HG02798 (cell line): ENCODE measurements at regions not wholly inside any gene's neighbourhood (a gene's known extent, or its start where the extent isn't known, plus 50 kb on each side); places are given as distances from the start of the nearest gene placed in this dataset.
"Not testable (repeated sequence)": the region's sequence is repeated elsewhere in the genome, so short reads cannot be mapped to it uniquely, and the experiment has no call there.

Experiments
- ATAC-seq: cut with Tn5 transposase; IDR thresholded peaks from one replicate; pipeline ENCODE4 v1.9.1; 2021; ENCODE audit warnings: mild to moderate bottlenecking; ENCODE audit not compliant: unreplicated experiment, poor library complexity

DNA sequence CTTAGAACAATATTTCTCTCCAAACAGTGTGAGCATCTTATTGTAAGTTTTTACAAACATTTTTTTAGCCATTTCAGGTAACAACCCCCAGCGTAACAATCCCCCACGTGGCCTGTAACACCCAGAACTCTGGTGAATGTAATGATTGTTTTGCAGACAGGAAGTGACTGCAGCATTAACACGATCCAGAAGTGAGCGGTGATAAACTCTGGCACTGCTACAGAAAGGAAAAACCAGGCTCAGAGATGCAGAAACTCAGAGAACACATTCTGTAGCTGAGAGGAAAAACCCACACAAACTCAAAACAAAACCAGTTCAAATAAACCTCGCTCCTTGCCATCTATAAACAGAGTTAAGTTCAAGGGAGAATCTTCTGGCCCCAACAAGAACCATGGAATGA, 285.7 kb downstream of the FGFR2 start:
- no peak for ATAC-seq

DNA sequence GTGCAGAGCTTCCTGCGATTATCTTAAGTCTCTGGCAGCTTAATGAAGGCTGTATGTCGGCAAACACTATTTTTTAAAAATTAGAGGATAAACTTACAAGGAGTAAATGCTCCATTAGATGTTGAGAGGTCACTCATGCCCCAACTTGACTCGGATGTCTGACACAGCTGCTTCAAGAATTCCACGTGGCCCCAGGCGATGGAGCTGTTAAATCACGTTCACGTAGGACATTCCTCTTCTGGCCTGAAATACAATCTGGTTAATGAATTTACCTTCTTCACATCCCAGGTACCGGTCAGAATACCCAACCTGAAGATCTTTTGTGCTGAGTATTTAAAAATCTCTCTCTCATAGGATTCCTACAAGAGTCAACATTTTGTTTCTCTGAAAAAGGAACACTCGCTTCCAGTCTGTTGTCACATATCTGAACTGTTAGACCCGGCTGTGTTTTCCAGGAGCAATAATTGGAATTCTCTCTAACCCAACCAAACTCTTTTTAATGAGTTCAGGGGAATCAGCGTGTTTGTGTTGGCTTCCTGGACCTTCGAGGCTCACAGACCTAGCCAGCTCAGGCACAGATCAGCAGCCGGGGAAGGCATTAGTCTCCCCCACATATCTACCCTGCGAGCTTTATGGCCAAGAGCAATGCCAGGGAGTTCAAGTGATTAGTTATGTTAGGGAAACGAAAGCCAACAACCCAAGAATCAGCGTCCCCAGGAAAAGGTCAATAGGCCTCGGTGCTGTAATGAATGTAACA, 284.9 kb downstream of the FGFR2 start:
- ATAC-seq, result no peak

DNA sequence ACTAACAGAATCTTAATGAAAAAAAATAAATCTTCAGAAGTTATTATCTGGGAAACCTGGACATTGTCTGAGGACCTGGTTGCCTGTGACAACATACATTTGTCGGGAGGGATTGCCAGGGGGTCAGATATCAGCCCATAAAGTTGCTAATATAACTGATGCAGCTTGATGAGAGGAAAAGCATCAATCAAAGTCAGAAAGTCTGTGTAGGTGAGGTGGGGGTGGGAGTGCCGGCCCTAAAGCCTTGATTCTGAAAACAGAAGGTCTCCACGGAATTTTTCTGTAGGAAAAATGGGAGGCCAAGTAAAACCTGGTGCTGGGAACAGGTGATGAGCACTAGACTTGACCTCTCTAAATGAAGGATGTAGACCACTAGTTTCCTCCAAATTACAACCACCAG, 281.8 kb downstream of the FGFR2 start:
- ATAC-seq, result no peak

DNA sequence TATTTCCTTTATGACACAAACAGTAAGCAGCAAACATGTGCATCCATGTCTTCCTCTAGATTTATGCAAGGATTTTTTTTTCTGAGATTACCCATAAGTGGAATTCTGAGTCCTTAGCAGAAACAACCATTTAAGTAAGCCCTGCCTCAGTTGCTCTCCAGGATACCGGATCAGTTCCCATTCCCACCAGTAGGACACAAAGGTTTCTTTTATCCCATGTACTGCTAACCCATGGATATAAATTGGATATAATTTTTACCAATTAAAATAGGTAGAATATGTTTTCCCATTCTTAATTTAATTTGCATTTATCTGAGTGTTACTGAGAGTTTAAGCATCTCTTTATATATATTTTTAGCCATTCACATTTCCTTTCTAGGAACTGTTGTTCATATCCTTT, 280.9 kb downstream of the FGFR2 start:
- no peak for ATAC-seq

DNA sequence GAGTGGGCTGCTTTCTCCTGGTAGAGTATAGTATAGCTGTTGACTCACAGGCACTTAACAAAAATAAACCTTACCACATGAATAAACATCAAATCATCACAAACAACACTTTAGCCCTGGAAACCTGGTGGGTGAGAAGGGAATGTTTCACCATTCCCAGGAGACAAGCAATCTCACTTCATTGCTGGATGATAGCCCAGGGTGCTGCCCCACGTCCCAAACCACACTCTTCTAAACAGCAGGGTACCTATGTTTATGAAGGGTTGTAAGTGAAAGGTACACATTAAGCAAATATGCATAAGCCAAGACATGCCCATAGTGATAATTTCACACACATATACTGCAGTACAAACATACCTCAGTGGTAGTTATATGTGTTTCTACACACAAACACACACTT, 276.2 kb downstream of the FGFR2 start:
- no peak for ATAC-seq

DNA sequence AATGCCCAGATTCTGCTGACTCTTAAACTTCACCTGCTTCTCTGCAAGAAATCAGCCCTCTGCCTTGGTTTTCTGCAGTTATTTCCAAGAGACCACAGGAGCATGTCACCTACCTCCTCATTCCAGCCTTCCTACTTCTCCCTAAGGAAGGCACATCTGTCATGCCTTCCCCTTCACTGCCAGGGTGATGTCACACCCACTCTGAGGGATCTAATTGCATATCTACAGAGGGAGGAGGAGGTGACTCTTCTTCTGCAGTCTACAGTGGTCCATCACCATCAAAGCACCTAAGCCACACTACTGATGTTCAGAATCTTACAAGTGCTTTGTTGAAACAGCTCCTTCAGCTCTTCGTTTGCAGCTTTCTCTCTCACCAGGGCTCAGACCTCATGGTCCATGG, 275.5 kb downstream of the FGFR2 start:
- no peak for ATAC-seq

DNA sequence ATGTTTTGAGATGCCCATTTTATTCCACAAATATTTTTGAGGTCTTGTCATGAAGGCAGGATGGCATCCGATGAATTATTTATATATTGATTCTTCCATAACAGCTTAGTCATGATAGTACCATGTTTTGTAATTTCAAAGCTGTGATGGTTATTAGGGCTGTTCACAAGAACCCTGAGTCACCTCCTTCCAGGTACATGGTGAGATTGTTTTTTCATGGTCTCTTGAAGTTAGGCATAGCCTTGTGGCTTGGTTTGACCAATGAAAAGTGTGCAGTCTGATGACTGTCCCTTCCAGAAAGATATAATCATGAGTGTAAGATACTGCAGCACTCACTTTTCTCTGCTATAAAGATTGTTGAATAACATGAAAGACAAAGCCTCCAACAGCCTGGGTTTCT, 274.8 kb downstream of the FGFR2 start:
- no peak for ATAC-seq

DNA sequence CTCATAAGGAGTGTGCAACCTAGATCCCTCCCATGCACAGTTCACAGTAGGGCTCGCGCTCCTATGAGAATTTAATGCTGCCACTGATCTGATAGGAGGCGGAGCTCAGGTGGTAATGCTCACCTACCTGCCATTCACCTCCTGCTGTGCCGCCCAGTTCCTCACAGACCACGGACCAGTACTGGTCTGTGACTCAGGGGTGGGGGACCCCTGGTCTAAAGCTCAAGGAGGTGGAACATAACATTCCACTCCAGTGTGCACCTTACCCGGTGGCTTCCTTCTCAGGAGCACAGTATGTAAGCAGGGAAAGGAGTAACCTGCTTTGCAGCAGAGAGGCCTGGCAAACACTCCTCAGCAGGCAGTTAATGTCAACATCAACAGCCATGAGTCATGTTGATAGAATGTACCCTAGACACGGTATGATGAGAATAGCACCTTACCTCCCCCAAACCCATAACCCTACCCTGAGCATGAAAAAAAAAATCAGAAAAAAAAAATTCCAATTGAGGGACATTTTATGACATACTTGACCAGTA, 273.5 kb downstream of the FGFR2 start:
- no peak for ATAC-seq

DNA sequence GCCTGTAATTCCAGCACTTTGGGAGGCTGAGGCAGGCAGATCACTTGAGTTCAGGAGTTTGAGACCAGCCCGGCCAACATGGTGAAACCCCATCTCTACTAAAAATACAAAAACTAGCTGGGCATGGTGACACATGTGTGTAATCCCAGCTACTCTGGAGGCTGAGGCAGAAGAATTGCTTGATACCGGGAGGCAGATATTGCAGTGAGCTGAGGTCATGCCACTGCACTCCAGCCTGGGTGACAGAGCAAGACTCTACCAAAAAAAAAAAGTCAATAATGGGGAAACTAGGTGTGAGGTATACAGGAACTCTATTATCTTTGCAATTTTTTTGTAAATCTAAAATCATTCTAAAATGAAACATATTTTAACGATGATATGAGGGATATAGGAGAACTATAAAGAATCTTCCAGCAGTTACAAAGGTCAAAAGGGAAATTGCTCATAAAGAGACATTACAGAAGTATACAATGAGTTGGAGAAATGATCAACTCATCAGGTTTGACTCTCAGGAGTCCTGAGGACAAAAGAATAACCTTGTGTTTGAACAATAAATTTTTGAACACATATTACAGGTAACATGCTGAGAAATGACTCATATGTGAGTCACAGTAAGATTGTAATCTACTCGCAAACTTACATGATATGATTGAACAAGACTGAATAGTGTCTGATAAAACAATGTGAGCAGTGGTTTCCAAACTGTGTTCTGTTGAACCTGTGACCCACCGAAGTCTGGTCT, 272.6 kb downstream of the FGFR2 start:
- no peak for ATAC-seq

DNA sequence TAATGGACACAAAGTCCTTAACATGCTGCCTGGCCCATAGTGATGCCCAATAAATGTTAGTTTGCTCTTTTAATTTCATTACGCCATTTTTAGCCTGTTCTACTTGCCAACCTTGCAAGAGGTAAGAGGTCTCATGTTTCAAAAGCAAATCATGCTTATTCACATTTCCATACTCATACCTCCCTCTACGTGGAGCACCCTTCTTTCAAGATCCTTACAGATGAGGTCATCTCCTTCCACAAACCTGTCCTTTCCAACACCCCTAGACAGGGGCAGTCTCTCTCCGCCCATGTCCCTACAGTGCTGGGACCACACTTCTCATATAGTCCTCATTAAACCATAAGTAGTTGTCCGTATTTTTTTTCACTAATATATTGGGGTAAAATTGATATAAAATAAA, 271.3 kb downstream of the FGFR2 start:
- no peak for ATAC-seq

DNA sequence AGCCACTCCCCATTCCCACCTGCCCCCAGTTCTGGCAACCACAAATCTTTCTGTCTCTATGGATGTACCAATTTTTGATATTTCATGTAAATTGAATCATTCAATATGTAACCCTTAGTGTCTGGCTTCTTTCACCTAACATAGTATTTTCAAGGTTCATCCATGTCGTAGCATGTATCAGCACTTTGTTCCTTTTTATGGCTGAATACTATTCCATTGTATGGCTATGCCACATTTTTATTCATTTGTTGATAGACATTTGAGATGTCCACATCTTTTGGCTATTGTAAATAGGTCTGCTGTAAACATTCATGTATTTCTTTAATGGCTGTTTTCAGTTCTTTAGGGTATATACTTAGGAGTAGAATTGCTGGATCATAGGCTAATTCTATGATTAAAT, 270.5 kb downstream of the FGFR2 start:
- no peak for ATAC-seq

DNA sequence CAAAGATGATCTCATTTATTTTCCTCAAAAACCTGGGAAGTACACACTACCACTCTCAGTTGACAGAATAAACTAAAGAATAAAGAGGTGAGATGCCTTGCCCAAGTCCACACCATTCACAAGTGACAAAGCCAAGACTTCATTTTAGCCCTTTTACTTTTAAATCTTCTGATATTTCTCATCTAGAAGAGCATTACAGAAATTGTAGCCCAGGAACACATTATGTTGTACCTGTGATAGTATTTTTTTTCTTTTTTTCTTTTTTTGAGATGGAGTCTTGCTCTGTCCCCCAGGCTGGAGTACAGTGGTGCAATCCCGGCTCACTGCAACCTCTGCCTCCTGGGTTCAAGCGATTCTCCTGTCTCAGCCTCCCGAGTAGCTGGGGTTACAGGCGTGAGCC, 268.6 kb downstream of the FGFR2 start:
- ATAC-seq, result not testable (repeated sequence)

DNA sequence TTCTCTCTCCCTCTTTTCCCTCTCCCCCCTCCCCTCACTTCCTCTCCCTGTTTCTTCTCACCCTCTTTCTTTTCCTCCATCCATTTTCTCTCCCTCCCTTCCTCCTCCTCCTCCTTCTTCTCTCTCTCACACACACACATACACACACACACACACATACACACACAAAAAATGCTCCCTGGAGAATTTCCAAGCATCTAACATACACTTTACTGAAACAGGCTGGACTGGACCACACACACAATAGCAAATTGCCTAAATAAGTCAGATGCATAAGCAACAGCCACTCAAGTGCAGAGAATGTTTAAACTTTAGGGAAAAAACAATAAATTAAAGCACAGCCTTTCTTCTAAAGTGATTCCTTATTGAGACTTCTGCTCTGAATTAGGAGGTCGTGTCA, 267.7 kb downstream of the FGFR2 start:
- ATAC-seq, result no peak

DNA sequence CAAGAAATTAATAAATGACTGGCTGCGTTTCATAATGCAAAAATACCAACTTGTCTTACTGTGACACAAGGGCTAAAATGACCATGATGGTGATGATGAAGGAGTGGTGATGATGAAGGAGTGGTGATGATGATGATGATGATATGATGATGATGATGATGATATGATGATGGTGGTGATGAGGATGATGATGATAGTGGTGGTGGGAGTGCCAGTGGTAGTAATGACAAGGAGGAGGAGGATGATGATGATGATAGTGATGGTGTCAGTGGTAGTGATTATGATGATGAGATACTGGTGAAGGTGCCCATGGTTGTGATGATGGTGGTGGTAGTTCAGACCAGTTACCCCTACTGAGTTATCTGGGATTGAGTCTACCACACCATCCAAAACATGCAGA, 265.9 kb downstream of the FGFR2 start:
- ATAC-seq, result no peak

DNA sequence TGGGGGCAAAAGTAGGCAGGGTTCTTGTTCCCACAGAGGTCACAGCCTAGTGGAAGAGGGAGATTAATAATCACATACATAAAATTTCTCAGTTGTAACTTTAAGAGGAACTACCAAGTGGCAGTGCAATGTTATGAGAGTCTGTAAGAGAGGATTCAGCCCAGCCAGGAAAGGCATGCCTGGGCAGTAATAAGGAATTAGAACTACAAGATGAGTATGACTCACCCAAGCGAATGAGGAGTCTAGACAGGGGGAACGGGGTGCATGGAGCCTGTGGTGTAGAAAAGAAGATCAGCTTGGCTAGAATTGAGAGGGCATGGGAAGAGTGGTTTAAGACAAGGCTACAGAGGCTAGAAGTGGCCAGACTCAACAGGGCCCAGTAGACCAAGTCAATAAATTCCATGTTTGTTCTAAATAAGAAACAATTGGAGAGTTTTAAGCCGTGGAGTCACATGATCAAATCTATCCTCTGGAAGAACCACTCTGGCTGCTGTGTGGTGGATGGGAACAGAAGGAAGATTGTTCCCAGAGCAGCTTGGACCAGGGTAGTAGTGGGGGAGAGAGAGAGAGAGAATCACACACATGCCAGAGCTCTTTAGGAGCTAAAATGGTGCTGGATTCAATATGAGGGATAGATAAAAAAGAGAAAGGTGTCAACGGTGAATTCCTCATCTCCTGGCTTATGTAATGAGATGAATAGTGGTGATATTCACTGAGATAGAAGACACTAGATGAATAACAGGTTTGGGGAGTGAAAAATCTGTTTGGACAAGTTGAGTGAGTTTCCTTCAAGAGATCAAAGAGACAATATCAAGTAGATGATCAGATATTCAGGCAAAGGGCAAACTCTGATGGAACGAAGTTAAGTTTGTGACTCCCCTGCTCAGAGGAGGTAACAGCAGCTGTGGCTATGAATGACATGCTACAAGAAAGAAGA, 265.1 kb downstream of the FGFR2 start:
- no peak for ATAC-seq

DNA sequence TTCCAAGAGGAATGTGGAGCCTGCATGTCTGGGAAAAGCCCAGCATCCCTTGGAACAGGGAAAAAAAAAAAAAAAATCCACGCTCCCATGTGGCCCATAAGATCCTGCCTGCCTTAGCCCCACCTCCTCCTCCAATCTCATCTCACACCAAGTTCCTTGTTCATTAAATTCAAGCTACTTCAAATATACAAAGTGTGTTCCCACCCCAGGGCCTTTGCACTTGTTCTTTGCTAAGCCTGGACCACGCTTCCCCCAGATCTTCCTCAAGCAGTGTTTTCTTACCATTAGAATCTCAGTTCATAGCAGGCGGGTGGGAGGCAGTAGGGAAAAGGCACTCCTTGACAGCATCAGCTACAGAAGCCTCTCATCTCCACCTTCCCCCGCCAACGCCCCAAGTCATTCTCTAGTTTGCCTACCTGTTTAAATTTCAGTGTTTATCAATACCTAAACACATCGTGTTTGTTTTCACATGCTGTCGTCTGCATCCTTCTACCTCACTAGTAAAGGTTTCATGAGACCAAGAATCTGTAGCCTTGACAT, 262.8 kb downstream of the FGFR2 start:
- no peak for ATAC-seq

DNA sequence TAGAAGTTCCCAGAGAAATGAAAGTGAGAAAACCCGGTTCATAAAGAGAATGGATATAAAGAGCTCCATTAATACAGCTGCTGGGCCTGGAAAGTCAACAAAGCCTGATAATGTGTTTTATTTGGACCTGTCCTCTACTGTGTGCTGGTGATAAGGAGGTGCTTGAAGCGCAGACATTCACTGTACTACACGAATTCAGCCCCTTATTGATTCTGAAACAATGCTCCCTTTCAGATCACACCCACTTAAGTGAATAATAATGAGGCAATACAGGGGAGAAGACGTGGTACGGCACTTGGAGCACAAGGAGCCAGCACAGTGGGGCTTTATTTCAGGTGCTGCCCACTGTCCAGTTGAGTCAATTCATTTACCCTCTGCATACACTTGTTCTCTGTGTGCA, 260.8 kb downstream of the FGFR2 start:
- ATAC-seq, result no peak

DNA sequence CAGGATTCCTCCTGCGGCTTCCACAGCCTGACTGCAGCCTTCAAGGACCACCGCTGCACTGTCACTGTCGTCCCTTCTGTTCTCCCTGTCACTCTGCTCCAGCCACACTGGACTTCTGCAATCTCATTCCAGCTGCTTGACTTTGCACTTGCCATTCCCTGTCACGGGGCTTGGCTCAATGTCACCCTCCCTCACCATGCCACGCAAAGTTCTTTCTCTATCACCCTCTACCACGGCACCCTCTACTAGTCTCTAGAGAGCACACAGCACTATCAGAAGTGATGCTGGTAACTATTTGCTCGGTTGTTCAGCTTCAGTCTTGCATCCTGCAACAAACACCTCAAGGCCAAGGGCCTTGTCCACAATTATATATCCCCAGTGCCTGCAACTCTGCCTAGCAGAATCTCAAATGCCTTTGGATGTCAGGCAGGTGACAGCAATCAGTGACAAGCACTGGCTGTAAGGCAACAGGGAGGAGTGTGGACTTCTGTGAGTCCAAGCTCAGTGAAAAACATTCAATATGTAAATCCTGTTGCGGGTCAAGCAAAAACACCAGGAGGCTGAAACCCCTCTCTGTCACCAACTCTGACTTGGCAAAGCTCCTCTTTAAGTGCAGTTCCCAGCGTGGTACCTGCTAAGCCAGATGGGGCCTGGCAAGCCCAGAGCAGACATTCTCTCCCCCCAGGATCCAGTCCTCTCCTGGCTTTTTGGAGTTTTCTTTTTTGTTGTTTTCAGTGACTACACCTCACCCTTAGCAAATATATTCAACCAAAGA, 259.9 kb downstream of the FGFR2 start:
- ATAC-seq, result no peak

DNA sequence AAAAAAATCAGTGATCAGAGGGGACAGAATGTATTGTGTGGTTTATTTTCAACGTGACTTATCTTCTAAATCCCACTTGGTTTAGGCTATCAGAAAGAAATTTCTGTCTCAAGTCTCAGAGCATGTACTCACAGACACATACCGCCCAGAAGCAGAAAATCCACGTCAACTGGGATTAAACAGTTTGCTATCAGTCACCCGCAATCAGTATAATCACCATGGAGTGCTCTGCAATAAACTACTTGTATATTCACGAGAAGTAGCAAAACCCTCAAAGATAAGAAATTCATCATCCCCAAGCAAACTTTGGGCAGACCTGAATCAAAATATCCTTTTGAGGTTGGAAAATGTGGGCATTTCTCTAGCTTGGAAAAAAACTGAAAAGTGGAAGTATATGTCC, 259.1 kb downstream of the FGFR2 start:
- ATAC-seq, result no peak
